ENCODE measurements at regions not wholly inside any gene's neighbourhood (a gene's known extent, or its start where the extent isn't known, plus 50 kb on each side); places are given as distances from the start of the nearest gene placed in this dataset.

- in situ Hi-C loops (cut with HindIII; ENCODE audit: low pct_ligation_motif_present, low sequenced_read_pairs): no loop called here
- no peak for TF ChIP-seq CTCF (IDR thresholded peaks at IDR 0.05; ENCODE audit: low read depth, low read length, missing control alignments)
- no peak for DNase-seq
- Histone ChIP-seq H3K36me3 (replicated peaks) (no peaks in the 10 kb centered on the region), H3K27me3 (replicated peaks) (no peaks in the 10 kb centered on the region), H3K4me3 (ENCODE audit: low read depth, low read length) (no peak overlapping the region), H3K27ac (no peak overlapping the region)
Measured at GRCh38 chr18:1294229-1294628, 389.6 kb downstream of the ADCYAP1 start.

DNA sequence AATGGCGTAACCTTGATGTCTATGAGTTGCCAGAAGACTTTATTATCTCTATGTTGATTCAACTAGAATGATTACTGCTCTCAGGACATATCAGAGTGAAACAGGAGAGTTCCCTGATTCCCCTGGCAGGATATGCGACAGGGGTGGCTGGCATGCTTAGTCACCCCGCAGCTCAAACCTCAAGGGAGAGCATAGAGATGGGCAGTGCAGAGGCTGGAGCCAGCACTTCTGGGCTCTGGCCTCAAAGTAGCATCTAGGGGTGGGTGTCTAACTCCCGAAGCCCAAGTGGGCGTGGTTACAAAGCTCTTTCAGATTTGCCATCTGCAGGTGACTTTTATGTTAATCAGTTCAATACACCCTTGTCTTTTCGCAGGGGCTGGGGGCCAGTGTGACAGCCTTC is 391.6 kb downstream of the ADCYAP1 start:
- TF ChIP-seq CTCF (IDR thresholded peaks at IDR 0.05; ENCODE audit: low read depth, low read length, missing control alignments): no peak
- no peak for DNase-seq
- in situ Hi-C loops (cut with HindIII; ENCODE audit: low pct_ligation_motif_present, low sequenced_read_pairs): no loop called here
- Histone ChIP-seq H3K36me3 (replicated peaks) (no peaks in the 10 kb centered on the region), H3K4me3 (ENCODE audit: low read depth, low read length) (no peak overlapping the region), H3K27ac (no peak overlapping the region), H3K27me3 (replicated peaks) (no peaks in the 10 kb centered on the region)

GRCh38 chr18:1302861-1303260 is 398.2 kb downstream of the ADCYAP1 start:
- no peak overlapping the region for H3K27ac ChIP-seq
- no peak overlapping the region for H3K4me3 ChIP-seq (ENCODE audit: low read depth, low read length)
- TF ChIP-seq CTCF (IDR thresholded peaks at IDR 0.05; ENCODE audit: low read depth, low read length, missing control alignments): no peak
- no peaks in the 10 kb centered on the region for H3K36me3 ChIP-seq (replicated peaks)
- H3K27me3 ChIP-seq (replicated peaks): no peaks in the 10 kb centered on the region
- in situ Hi-C loops (cut with HindIII; ENCODE audit: low pct_ligation_motif_present, low sequenced_read_pairs): no loop called here
- no peak for DNase-seq

DNA sequence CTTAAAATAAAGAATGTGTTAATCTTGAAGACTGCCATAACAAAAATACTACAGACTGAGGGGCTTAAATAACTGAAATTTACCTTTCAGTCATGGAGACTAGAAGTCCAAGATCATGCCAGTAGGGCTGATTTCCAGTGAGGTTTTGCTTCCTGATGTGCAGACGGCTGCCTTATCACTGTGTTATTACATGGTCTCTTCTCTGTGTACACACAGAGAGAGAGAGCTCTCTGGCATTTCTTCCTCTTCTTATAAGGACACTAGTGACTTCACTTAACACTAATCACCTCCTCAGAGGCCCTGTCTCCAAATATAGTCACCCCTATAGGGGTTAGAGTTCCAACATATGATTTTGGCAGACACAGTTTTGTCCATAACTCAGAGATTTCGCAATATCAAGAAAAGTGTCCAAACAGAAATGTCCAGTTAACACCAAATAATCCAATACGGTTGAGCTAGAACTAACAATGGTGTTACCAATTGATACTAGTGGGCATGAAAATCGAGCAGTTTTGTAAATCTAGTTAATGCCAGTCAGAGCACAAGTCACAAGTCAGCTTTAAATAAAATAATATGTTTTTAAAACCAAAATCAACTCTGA is 399.8 kb downstream of the ADCYAP1 start:
- Histone ChIP-seq H3K27me3 (replicated peaks) (no peaks in the 10 kb centered on the region), H3K4me3 (ENCODE audit: low read depth, low read length) (no peak overlapping the region), H3K27ac (no peak overlapping the region), H3K36me3 (replicated peaks) (no peaks in the 10 kb centered on the region)
- in situ Hi-C loops (cut with HindIII; ENCODE audit: low pct_ligation_motif_present, low sequenced_read_pairs): no loop called here
- no peak for TF ChIP-seq CTCF (IDR thresholded peaks at IDR 0.05; ENCODE audit: low read depth, low read length, missing control alignments)
- DNase-seq: no peak

DNA sequence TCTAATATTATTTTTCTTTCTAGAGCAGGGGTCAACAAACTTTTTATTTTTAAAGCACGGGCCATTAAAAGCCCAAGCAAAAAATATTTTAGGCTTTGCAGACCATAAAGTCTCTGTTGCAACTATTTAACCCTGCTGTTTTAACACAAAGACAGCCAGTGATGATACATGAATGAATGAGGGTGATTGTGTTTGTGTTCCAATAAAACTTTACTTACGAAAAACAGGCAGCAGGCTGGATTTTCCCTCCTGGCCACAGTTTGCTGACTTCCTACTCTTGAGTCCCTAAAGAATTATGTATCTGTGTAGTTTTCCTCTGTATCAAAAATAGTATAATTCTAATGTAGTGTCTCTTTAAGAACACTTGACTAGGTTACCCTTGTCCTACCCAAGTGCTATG is 402.0 kb downstream of the ADCYAP1 start:
- no peaks in the 10 kb centered on the region for H3K36me3 ChIP-seq (replicated peaks)
- no peak overlapping the region for H3K4me3 ChIP-seq (ENCODE audit: low read depth, low read length)
- H3K27ac ChIP-seq: no peak overlapping the region
- no peak for DNase-seq
- TF ChIP-seq CTCF (IDR thresholded peaks at IDR 0.05; ENCODE audit: low read depth, low read length, missing control alignments): no peak
- in situ Hi-C loops (cut with HindIII; ENCODE audit: low pct_ligation_motif_present, low sequenced_read_pairs): no loop called here
- H3K27me3 ChIP-seq (replicated peaks): no peaks in the 10 kb centered on the region

- no peaks in the 10 kb centered on the region for H3K27me3 ChIP-seq (replicated peaks)
- in situ Hi-C loops (cut with HindIII; ENCODE audit: low pct_ligation_motif_present, low sequenced_read_pairs): no loop called here
- H3K36me3 ChIP-seq (replicated peaks): no peaks in the 10 kb centered on the region
- no peak overlapping the region for H3K4me3 ChIP-seq (ENCODE audit: low read depth, low read length)
- no peak for DNase-seq
- TF ChIP-seq CTCF (IDR thresholded peaks at IDR 0.05; ENCODE audit: low read depth, low read length, missing control alignments): no peak
- no peak overlapping the region for H3K27ac ChIP-seq
Measured at GRCh38 chr18:1308686-1309085, 404.0 kb downstream of the ADCYAP1 start.
